OCI-LY3 (cell line): ENCODE measurements at regions not wholly inside any gene's neighbourhood (a gene's known extent, or its start where the extent isn't known, plus 50 kb on each side); places are given as distances from the start of the nearest gene placed in this dataset.

Experiments
- H2AFZ ChIP-seq: fragments of 200-600, 300-600 bp; shearing (Covaris generic); 2 replicates; pipeline ENCODE4 v1.6.0; 2014; ENCODE audit warnings: antibody characterized with exemption, low read depth, low read length
- H3K27ac ChIP-seq: fragments of 200-600, 300-600 bp; sonication (generic); 2 replicates; pipeline ENCODE4 v1.5.1; 2014; ENCODE audit warnings: mild to moderate bottlenecking, low read length, moderate library complexity, mixed read lengths
- H3K27me3 ChIP-seq: fragments of 200-600, 300-600 bp; sonication (generic); 2 replicates; pipeline ENCODE4 v1.6.1; 2014; ENCODE audit warnings: low read depth, low read length, mixed read lengths
- H3K36me3 ChIP-seq: fragments of 200-600, 300-600 bp; sonication (generic); replicated peaks from 2 replicates; pipeline ENCODE3; 2014; ENCODE audit warnings: low read depth, low read length, mixed read lengths
- H3K4me1 ChIP-seq: fragments of 300-600, 200-600 bp; sonication (generic); 2 replicates; pipeline ENCODE4 v1.6.1; 2014; ENCODE audit warnings: low read length, mixed read lengths
- H3K4me2 ChIP-seq: fragments of 200-600, 300-600 bp; sonication (generic); 2 replicates; pipeline ENCODE4 v1.6.1; 2014; ENCODE audit warnings: low read length, mixed read lengths
- H3K4me3 ChIP-seq: fragments of 300-600, 200-600 bp; sonication (generic); 2 replicates; pipeline ENCODE4 v1.5.1; 2014; ENCODE audit warnings: antibody characterized with exemption, mild to moderate bottlenecking, low read length, moderate library complexity
- H3K79me2 ChIP-seq: fragments of 300-600, 200-600 bp; shearing (Covaris generic); 2 replicates; pipeline ENCODE4 v1.6.1; 2014; ENCODE audit warnings: mild to moderate bottlenecking, low read length, mixed read lengths
- H3K9ac ChIP-seq: fragments of 300-600, 200-600 bp; shearing (Covaris generic); 2 replicates; pipeline ENCODE4 v1.6.0; 2014; ENCODE audit warnings: mild to moderate bottlenecking, low read length, moderate library complexity
- H3K9me3 ChIP-seq: fragments of 200-600, 300-600 bp; shearing (Covaris generic); 2 replicates; pipeline ENCODE4 v1.6.1; 2014; ENCODE audit warnings: low read length, mixed read lengths; ENCODE audit not compliant: insufficient read depth
- H4K20me1 ChIP-seq: fragments of 200-600, 300-600 bp; sonication (generic); 2 replicates; pipeline ENCODE4 v1.6.1; 2016; ENCODE audit warnings: low read length, mixed read lengths; ENCODE audit not compliant: insufficient read depth
- EZH2phosphoT487 ChIP-seq: fragments of 200-600 bp; shearing (Covaris generic); IDR thresholded peaks from 2 replicates; pipeline ENCODE4 v1.6.1; 2018; ENCODE audit warnings: antibody characterized with exemption, mixed run types, low read depth
- TF ChIP-seq, protein P1 (sequence below): fragments of 200-600, 300-600 bp; sonication (generic); IDR thresholded peaks from 2 replicates; pipeline ENCODE4 v1.5.1; 2014; ENCODE audit warnings: antibody characterized with exemption, low read length, low read depth

DNA sequence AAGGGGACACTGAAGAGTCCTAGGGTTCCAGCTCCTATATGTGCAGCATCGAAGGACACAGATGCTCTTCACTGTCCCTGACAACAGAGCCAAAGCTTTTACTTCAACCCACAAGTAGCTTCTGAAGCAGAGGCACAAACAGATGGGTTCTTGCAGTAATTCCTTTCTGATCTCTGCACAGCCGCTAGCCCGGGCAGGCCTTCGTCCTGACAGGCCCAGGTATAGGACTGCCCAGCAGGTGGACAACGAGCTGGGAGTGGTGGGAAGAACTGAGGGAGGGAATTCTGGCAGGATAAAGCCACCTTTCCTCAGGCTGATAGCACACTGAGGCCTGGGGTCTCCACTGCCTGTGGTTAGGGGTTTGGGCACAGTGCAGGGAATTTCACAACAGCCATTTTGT is 94.8 kb downstream of the RHOB start:
- no peak for TF ChIP-seq EZH2phosphoT487
- TF ChIP-seq, protein P1, sequence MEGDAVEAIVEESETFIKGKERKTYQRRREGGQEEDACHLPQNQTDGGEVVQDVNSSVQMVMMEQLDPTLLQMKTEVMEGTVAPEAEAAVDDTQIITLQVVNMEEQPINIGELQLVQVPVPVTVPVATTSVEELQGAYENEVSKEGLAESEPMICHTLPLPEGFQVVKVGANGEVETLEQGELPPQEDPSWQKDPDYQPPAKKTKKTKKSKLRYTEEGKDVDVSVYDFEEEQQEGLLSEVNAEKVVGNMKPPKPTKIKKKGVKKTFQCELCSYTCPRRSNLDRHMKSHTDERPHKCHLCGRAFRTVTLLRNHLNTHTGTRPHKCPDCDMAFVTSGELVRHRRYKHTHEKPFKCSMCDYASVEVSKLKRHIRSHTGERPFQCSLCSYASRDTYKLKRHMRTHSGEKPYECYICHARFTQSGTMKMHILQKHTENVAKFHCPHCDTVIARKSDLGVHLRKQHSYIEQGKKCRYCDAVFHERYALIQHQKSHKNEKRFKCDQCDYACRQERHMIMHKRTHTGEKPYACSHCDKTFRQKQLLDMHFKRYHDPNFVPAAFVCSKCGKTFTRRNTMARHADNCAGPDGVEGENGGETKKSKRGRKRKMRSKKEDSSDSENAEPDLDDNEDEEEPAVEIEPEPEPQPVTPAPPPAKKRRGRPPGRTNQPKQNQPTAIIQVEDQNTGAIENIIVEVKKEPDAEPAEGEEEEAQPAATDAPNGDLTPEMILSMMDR: no peak
- H3K79me2 ChIP-seq: no peaks in the 10 kb centered on the region
- no peak overlapping the region for H3K4me2 ChIP-seq
- peaks cover 18% of the 10 kb centered on the region for H3K27me3 ChIP-seq
- no peaks in the 10 kb centered on the region for H3K4me1 ChIP-seq
- no peaks in the 10 kb centered on the region for H3K36me3 ChIP-seq
- H3K9me3 ChIP-seq: no peaks in the 10 kb centered on the region
- no peaks in the 10 kb centered on the region for H4K20me1 ChIP-seq
- no peak overlapping the region for H2AFZ ChIP-seq
- H3K27ac ChIP-seq: no peak overlapping the region
- no peak overlapping the region for H3K4me3 ChIP-seq
- H3K9ac ChIP-seq: no peak overlapping the region

DNA sequence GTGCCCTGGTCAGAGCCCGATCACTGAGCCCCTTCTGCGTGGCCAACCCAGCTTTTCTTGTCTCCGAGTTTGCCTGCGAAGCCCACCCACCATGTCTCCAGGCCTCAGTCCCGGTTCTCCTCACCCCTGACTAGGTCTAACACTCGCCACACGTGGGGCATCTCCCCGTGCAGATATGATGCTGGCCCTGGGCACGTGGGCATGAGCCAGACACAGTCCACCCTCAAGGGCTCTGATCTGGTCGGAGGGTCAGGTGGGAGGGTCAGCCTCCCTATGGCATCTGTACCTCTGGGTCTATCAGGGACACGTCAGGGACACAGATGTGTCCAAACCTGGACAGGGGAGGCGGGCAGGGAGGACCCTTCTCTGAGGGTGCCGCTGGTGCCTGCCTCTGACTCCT is 95.4 kb downstream of the RHOB start:
- Histone ChIP-seq H3K4me3 (no peak overlapping the region), H2AFZ (no peak overlapping the region), H3K4me2 (no peak overlapping the region), H3K79me2 (no peaks in the 10 kb centered on the region), H3K27ac (no peak overlapping the region), H4K20me1 (no peaks in the 10 kb centered on the region), H3K9me3 (no peaks in the 10 kb centered on the region), H3K27me3 (peaks cover 18% of the 10 kb centered on the region), H3K36me3 (no peaks in the 10 kb centered on the region), H3K4me1 (no peaks in the 10 kb centered on the region), H3K9ac (no peak overlapping the region)
- TF ChIP-seq, protein P1: no peak
- TF ChIP-seq EZH2phosphoT487: no peak

DNA sequence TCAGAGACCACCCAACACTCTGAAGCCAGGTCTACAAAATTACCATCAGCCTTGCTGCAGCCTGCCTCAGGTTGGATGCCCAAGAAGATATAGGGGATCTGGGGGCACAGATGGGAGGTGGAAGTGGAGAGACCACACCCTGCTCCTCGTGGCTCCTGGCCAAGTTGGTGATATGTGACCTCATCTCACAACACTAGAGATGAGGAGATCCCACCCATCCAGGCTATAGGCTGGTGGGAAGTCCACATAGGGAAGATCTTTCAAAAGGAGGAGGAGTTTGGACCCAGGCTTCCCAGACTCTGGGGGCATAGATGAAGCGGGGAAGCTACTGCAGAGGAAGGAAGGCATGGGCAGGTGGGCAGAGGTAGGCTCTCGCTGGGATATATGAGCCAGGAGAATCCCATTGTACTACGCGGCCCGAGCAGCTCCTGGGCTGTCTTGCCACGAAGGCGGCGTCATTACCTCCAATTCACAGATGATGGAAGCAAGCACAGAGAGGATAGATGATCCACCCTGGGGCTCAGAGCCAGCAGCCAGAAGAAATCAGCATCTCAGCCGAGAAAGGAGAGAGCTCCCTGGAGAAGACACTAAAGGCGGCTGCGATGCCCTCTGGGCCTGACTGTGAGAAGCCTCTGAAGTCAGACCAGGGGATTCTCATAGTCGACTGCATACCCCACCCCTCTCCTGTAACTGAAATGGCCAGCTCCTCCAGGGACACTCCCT is 96.0 kb downstream of the RHOB start:
- Histone ChIP-seq H4K20me1 (no peaks in the 10 kb centered on the region), H3K4me2 (no peak overlapping the region), H3K27me3 (peaks cover 21% of the 10 kb centered on the region), H3K27ac (no peak overlapping the region), H3K36me3 (no peaks in the 10 kb centered on the region), H3K9ac (no peak overlapping the region), H3K79me2 (no peaks in the 10 kb centered on the region), H2AFZ (no peak overlapping the region), H3K4me3 (no peak overlapping the region), H3K9me3 (no peaks in the 10 kb centered on the region), H3K4me1 (no peaks in the 10 kb centered on the region)
- no peak for TF ChIP-seq EZH2phosphoT487
- TF ChIP-seq, protein P1: no peak

DNA sequence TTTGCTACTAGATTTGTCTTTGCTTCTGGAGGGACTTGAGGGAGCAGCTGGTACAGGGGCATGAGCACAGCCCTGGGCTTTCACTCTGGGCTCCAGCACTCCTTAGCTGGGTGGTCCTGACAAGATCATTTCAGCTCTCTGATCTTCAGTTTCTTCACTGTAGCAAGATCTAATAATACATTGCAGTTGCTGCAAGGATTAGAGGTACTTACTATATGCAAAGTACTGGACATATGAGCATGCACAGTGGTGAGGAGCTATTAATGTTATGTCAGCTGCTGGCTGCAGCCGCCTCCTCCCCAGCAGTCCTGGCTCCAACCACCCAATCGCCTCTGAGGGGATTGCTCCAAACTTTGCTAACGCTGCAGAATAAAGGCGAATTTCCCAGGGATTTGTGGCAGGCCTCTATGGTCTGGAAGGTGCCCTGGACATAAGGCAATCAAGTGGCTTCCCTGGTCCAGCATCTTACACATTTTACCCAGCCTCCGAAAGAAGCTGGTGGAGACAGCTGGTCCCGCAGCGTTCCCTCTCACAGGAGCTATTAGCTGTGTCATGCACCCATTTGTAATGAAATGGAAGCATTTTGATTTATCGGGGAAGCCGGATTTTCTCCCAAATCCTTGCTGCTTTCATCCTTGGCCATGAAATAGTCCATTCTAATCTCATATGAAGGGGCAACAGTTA is 96.7 kb downstream of the RHOB start:
- Histone ChIP-seq H3K36me3 (no peaks in the 10 kb centered on the region), H4K20me1 (no peaks in the 10 kb centered on the region), H3K79me2 (no peaks in the 10 kb centered on the region), H3K9ac (no peak overlapping the region), H2AFZ (no peak overlapping the region), H3K9me3 (no peaks in the 10 kb centered on the region), H3K4me3 (no peak overlapping the region), H3K27ac (no peak overlapping the region), H3K27me3 (peaks cover 21% of the 10 kb centered on the region), H3K4me2 (no peak overlapping the region), H3K4me1 (no peaks in the 10 kb centered on the region)
- TF ChIP-seq, protein P1: no peak
- TF ChIP-seq EZH2phosphoT487: no peak
